Right atrium auricular region (tissue), 2 donors: ENCODE measurements at regions not wholly inside any gene's neighbourhood (a gene's known extent, or its start where the extent isn't known, plus 50 kb on each side); places are given as distances from the start of the nearest gene placed in this dataset.
"Not testable (repeated sequence)": the region's sequence is repeated elsewhere in the genome, so short reads cannot be mapped to it uniquely, and the experiment has no call there.

Source experiments
- DNase-seq: peaks from one replicate; pipeline ENCODE4 v3.0.0-alpha.2; 2019; ENCODE audit warnings: low spot score
- H3K27ac ChIP-seq, 2 donors: fragments of 200-600 bp; sonication (generic); 1 replicate in 1 of 2; 2 replicates in 1 of 2; pipeline ENCODE4 v1.5.1; 2016 to 2019
- H3K27me3 ChIP-seq, 2 donors: fragments of 200-600 bp; sonication (generic); one replicate each; pipeline versions ENCODE4 v1.5.1 to v1.6.0; 2017 to 2019
- H3K36me3 ChIP-seq: fragments of 200-600 bp; sonication (generic); one replicate; pipeline ENCODE4 v1.5.1; 2016
- H3K4me1 ChIP-seq, 2 donors: fragments of 200-600 bp; sonication (generic); one replicate each; pipeline versions ENCODE4 v1.5.1 to v1.6.0; 2017 to 2019
- H3K4me3 ChIP-seq, 2 donors: fragments of 200-600 bp; sonication (generic); 1 replicate in 1 of 2; 2 replicates in 1 of 2; pipeline ENCODE4 v1.5.1; 2017 to 2019; ENCODE audit warnings: mild to moderate bottlenecking in 1 of 2, moderate library complexity in 1 of 2
- H3K9me3 ChIP-seq, 2 donors: fragments of 200-600 bp; sonication (generic); one replicate each; pipeline ENCODE4 v1.5.1; 2019
- TF ChIP-seq, protein P1 (sequence below), 2 donors: fragments of 200-600 bp; sonication (generic); IDR thresholded peaks; one replicate each; pipeline ENCODE4 v1.5.1; 2019; ENCODE audit warnings: antibody characterized with exemption in 2 of 2

DNA sequence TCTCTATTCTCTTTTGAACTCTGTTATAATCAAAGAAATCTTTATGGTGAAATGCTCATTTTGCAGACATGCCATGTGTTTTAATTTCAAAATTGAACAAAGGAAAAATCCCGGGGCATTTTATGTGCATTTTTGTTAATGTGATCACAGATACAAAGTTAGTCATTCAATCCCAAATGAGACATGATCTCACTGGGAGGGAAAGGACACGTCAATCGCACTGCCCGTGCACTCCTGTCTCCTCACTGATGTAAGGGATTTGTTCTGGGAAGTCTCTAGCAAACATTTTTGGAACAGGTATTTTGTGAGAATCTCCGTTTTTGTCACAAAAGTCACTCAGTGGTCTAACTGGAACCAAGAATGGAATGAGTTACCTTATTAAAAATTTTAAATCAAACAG lies 97.9 kb upstream of the RANBP6 start:
- H3K27me3 ChIP-seq = no peaks in the 10 kb centered on the region
- H3K4me1 ChIP-seq = no peaks in the 10 kb centered on the region
- H3K27ac ChIP-seq = no peak overlapping the region
- TF ChIP-seq, protein P1, sequence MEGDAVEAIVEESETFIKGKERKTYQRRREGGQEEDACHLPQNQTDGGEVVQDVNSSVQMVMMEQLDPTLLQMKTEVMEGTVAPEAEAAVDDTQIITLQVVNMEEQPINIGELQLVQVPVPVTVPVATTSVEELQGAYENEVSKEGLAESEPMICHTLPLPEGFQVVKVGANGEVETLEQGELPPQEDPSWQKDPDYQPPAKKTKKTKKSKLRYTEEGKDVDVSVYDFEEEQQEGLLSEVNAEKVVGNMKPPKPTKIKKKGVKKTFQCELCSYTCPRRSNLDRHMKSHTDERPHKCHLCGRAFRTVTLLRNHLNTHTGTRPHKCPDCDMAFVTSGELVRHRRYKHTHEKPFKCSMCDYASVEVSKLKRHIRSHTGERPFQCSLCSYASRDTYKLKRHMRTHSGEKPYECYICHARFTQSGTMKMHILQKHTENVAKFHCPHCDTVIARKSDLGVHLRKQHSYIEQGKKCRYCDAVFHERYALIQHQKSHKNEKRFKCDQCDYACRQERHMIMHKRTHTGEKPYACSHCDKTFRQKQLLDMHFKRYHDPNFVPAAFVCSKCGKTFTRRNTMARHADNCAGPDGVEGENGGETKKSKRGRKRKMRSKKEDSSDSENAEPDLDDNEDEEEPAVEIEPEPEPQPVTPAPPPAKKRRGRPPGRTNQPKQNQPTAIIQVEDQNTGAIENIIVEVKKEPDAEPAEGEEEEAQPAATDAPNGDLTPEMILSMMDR (IDR thresholded peaks at IDR 0.05) = no peak
- H3K4me3 ChIP-seq = no peak overlapping the region
- DNase-seq = no peak
- no peaks in the 10 kb centered on the region for H3K36me3 ChIP-seq
- no peaks in the 10 kb centered on the region for H3K9me3 ChIP-seq

DNA sequence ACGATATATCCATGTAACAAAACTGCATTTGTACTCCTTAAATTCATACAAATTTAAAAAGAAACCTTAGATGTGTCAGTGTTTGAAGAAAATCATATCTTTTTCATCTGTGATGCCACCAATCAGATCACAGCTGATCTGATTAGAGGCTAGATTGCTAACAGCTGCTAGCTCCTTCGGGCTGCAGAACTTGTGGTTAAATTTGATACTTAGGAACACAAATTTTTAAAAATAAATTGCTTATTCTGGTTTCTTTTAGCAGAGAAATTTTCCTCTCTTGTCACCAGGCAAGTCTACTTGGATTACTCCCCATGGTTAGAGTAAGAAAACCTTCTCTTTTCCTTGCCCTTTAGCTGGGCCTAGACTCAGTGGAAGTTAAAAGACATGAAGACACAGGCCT lies 94.6 kb upstream of the RANBP6 start:
- no peak overlapping the region for H3K4me3 ChIP-seq
- no peaks in the 10 kb centered on the region for H3K36me3 ChIP-seq
- H3K27me3 ChIP-seq = no peaks in the 10 kb centered on the region
- H3K9me3 ChIP-seq = no peaks in the 10 kb centered on the region
- H3K4me1 ChIP-seq = peaks cover 0 to 10% of the 10 kb centered on the region in 2 donors
- H3K27ac ChIP-seq = no peak overlapping the region
- DNase-seq = no peak
- TF ChIP-seq, protein P1 (IDR thresholded peaks at IDR 0.05) = no peak

DNA sequence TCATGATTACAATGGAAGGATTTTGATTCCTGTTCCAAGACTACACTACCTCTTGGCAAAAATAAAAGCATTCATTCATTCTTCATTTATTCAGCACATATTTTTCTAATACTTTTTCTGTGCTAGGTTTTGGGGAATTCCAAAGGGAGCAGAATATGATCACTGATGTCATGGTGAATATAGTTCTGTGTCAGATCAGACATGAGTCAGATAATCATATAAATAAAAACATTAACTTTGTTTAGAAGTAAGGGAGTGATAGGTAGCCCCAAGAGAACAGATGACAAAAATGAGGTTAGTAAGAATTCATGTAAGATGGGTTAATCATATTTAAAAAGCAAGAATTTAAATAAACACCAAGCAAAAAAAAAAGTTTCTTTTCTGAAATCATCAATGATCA lies 94.1 kb upstream of the RANBP6 start:
- Histone ChIP-seq H3K36me3 (no peaks in the 10 kb centered on the region), H3K9me3 (no peaks in the 10 kb centered on the region), H3K27ac (no peak overlapping the region), H3K4me1 (peaks cover 0 to 10% of the 10 kb centered on the region in 2 donors), H3K4me3 (no peak overlapping the region), H3K27me3 (no peaks in the 10 kb centered on the region)
- no peak for DNase-seq
- TF ChIP-seq, protein P1 (IDR thresholded peaks at IDR 0.05) = no peak

DNA sequence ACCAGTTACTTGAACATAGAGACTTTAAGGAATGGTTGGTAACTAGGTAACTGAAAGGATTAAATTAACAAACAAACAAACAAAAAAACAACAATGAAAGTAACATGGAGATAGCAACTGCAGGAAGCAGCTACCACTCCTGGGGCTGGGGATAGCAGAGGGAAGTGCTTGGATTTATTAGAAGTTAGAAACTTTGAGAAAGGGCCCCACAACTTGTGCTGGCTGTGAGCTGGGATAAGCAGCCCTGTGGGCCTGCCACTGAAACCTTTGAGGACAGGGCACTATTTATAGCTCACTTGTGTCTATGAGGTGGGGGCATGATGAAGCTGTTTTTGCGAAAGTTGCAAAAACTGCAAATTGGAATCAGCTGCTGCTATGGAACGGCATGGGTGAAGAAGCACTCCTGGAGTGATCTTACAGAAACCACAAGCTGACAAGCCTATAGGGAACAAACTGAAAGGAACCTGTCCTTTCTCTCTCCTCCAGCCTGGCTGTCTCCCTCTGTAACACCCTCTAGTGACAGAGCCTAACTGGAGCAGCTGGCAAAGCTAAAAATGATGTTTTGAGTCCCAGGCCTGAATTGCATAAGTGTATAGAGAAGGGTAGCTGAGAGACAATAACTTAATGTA lies 91.4 kb upstream of the RANBP6 start:
- no peak for DNase-seq
- TF ChIP-seq, protein P1 (IDR thresholded peaks at IDR 0.05) = peak; percentile 39 to 68

DNA sequence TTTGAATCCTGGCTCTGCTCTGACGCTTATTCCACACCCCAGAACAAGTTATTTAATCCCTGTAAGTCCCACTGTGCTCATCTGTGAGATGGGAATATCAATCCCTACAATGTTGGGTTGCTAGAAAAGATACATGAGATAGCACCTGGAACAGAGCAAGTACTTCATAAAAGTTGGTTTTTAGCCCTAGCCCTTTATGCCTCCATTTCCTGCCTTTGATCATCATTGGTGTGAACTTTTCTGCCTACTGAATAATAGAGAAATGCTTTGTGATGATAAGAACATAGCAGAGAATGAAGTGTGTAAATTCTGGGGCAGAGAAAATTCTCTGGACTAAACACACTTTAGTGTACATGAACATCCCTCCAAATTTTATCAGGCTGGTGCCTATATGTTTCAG lies 90.3 kb upstream of the RANBP6 start:
- TF ChIP-seq, protein P1 (IDR thresholded peaks at IDR 0.05) = no peak
- H3K4me1 ChIP-seq = peaks cover 0 to 10% of the 10 kb centered on the region in 2 donors
- no peaks in the 10 kb centered on the region for H3K36me3 ChIP-seq
- H3K4me3 ChIP-seq = no peak overlapping the region
- no peak overlapping the region for H3K27ac ChIP-seq
- H3K27me3 ChIP-seq = no peaks in the 10 kb centered on the region
- H3K9me3 ChIP-seq = no peaks in the 10 kb centered on the region
- DNase-seq = no peak

More for the DNA sequence above, 91.4 kb upstream of the RANBP6 start:
- Histone ChIP-seq H3K9me3 (no peaks in the 10 kb centered on the region), H3K36me3 (no peaks in the 10 kb centered on the region), H3K27ac (peak overlapping the region; percentile 59 to 76), H3K4me3 (no peak overlapping the region), H3K27me3 (no peaks in the 10 kb centered on the region), H3K4me1 (peaks cover 0 to 10% of the 10 kb centered on the region in 2 donors)

DNA sequence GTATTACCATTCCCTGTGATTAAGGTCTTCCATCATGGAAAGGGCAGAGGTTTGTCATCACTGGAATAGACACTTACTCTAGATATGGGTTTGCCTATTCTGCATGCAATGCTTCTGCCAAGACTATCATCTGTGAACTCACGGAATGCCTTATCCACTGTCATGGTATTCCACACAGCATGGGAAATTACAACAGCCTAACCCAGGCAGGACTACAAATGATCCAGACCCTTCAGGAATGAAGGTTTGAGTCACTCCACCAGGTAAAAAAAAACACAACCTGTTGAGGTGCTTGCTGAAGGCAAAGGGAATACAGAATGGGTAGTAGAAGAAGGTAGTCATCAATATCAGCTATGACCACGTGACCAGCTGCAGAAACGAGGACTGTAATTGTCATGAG lies 89.0 kb upstream of the RANBP6 start:
- H3K4me3 ChIP-seq, DNase-seq, H3K27me3 ChIP-seq, H3K27ac ChIP-seq, H3K9me3 ChIP-seq, H3K4me1 ChIP-seq, H3K36me3 ChIP-seq: not testable (repeated sequence)

DNA sequence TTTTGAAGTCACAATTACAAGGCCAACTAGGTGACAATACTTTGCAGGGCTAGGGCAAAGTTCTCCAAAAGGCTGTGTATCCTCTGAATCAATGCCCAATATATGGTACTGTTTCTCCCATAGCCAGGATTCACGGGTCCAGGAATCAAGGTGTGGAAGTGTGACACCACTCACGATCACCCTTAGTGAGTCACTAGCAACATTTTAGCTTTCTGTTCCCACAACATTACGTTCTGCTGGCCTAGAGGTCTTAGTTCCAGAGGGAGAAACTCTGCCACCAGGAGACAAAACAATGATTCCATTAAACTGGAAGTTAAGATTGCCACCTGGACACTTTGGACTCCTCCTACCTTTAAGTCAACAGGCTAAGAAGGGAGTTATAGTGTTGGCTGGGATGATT lies 88.5 kb upstream of the RANBP6 start:
- H3K27me3 ChIP-seq, H3K9me3 ChIP-seq, H3K4me3 ChIP-seq, DNase-seq, H3K36me3 ChIP-seq, H3K27ac ChIP-seq, H3K4me1 ChIP-seq: not testable (repeated sequence)

DNA sequence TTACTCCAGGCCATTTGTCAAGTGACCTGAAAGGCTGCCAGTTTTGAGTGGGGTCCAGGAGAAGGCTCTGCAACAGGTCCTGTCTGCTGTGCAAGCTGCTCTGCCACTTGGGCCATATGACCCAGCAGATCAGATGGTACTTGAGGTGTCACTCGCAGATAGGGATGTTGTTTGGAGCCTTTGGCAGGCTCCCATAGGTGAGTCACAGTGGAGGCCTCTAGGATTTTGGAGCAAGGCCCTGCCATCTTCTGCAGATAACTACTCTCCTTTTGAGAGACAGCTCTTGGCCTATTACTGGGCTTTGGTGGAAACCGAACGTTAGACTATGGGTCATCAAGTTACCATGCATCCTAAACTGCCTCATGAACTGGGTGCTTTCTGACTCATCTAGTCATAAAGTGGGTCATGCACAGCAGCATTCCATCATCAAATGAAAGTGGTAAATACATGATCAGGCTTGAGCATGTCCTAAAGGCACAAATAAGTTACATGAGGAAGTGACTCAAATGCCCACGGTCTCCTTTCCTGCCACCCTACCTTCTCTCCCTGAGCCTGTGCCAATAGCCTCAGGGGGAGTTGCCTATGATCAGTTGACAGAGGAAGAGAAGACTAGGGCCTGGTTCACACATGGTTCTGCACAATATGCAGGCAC lies 87.0 kb upstream of the RANBP6 start:
- H3K36me3 ChIP-seq, H3K27ac ChIP-seq, H3K4me1 ChIP-seq, H3K27me3 ChIP-seq, DNase-seq, H3K9me3 ChIP-seq, H3K4me3 ChIP-seq: not testable (repeated sequence)

DNA sequence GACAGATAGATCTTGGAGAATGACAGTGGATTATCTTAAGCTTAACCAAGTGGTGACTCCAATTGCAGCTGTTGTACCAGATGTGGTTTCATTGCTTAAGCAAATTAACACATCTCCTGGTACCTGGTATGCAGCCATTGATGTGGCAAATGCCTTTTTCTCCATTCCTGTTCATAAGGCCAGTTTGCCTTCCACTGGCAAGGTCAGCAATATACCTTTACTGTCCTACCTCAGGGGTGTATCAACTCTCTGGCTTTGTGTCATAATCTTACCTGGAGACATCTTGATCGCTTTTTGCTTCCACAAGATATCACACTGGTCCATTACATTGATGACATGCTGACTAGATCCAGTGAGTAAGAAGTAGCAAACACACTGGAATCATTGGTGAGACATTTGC lies 86.3 kb upstream of the RANBP6 start:
- H3K4me1 ChIP-seq, DNase-seq, H3K9me3 ChIP-seq, H3K27me3 ChIP-seq, H3K4me3 ChIP-seq, H3K36me3 ChIP-seq, H3K27ac ChIP-seq: not testable (repeated sequence)

DNA sequence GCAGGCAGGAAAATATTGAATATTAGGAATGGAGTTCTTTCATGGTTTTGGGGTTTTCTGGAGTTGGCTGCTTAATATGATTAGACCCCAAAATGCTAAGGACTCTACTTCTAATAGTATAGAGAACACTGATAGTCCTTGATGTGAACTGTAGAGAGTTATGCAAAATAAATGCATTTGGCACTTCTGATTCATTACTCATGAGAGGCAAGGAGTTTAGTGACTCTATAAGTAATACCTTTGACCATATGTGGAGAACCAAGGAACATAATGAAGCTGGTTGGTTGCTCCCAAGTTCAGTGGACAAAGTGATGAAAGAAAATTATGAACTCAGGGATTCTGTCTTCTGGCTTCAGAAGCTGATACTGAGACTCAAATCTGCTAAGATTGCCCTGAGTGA lies 83.9 kb upstream of the RANBP6 start:
- not testable (repeated sequence) for H3K27ac ChIP-seq, H3K4me3 ChIP-seq, H3K36me3 ChIP-seq, H3K27me3 ChIP-seq, H3K9me3 ChIP-seq, H3K4me1 ChIP-seq, DNase-seq
